PFSK-1 (cell line): ENCODE measurements at regions not wholly inside any gene's neighbourhood (a gene's known extent, or its start where the extent isn't known, plus 50 kb on each side); places are given as distances from the start of the nearest gene placed in this dataset.

ENCODE experiments used
- POLR2AphosphoS5 ChIP-seq: IDR thresholded peaks from 2 replicates; pipeline ENCODE4 v1.6.1; 2012; ENCODE audit warnings: low read depth, mild to moderate bottlenecking, control low read depth, low read length, moderate library complexity
- SIN3A ChIP-seq: IDR thresholded peaks from 2 replicates; pipeline ENCODE4 v1.6.1; 2012; ENCODE audit warnings: mild to moderate bottlenecking, low read length, moderate library complexity, borderline replicate concordance; ENCODE audit not compliant: insufficient read depth
- TAF1 ChIP-seq: IDR thresholded peaks from 2 replicates; pipeline ENCODE4 v1.6.1; 2012; ENCODE audit warnings: low read length, control low read depth, borderline replicate concordance; ENCODE audit not compliant: insufficient read depth
- TF ChIP-seq, protein P1 (sequence below), 2 experiments: IDR thresholded peaks; 2 replicates each; pipeline versions ENCODE4 v1.6.1 to v1.8.0; 2011 to 2012; ENCODE audit warnings: low read depth in 2 of 2, low read length in 2 of 2, control low read depth in 1 of 2, inconsistent platforms in 1 of 2, mild to moderate bottlenecking in 1 of 2, moderate library complexity in 1 of 2; ENCODE audit not compliant: insufficient read depth in 1 of 2

DNA sequence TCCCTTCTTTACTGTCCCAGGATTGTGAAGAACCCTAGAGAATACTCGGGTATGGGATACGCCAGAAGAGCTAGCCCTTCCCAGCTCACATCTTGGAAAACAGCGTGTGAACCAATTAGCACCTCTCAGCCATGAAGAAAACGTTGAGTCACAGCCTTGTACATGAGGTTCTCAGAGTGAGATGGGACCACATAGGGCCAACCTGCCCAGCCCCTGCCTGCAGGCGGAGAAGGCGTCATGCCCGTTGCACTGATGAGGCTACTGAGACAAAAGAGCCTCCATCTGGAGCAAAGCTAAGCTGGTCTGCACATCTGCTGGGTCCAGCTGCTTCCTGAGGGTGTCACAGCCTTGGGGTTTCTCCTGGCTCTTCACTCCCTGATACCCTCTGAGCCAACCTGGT is 92.2 kb downstream of the LBH start:
- TF ChIP-seq TAF1 (no peak), POLR2AphosphoS5 (no peak), SIN3A (no peak)
- TF ChIP-seq, protein P1, sequence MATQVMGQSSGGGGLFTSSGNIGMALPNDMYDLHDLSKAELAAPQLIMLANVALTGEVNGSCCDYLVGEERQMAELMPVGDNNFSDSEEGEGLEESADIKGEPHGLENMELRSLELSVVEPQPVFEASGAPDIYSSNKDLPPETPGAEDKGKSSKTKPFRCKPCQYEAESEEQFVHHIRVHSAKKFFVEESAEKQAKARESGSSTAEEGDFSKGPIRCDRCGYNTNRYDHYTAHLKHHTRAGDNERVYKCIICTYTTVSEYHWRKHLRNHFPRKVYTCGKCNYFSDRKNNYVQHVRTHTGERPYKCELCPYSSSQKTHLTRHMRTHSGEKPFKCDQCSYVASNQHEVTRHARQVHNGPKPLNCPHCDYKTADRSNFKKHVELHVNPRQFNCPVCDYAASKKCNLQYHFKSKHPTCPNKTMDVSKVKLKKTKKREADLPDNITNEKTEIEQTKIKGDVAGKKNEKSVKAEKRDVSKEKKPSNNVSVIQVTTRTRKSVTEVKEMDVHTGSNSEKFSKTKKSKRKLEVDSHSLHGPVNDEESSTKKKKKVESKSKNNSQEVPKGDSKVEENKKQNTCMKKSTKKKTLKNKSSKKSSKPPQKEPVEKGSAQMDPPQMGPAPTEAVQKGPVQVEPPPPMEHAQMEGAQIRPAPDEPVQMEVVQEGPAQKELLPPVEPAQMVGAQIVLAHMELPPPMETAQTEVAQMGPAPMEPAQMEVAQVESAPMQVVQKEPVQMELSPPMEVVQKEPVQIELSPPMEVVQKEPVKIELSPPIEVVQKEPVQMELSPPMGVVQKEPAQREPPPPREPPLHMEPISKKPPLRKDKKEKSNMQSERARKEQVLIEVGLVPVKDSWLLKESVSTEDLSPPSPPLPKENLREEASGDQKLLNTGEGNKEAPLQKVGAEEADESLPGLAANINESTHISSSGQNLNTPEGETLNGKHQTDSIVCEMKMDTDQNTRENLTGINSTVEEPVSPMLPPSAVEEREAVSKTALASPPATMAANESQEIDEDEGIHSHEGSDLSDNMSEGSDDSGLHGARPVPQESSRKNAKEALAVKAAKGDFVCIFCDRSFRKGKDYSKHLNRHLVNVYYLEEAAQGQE (IDR thresholded peaks at IDR 0.05; ENCODE audit: insufficient read depth in 1 of 2, low read depth in 2 of 2, low read length in 2 of 2) = no peak
